Memory B cell (primary cell): ENCODE measurements at regions not wholly inside any gene's neighbourhood (a gene's known extent, or its start where the extent isn't known, plus 50 kb on each side); places are given as distances from the start of the nearest gene placed in this dataset.

Experiments
- ATAC-seq: fragments of 150-1000 bp; cut with Tn5 transposase; 2 replicates; pipeline ENCODE4 v1.10.0; 2021; ENCODE audit warnings: low read depth, mild to moderate bottlenecking, moderate library complexity
- DNase-seq, 2 donors: peaks; one replicate each; pipeline ENCODE4 v3.0.0; 2022; ENCODE audit warnings: low spot score in 2 of 2
- H3K27ac Mint-ChIP-seq: one replicate; pipeline ENCODE4 v1.8.0; 2022; ENCODE audit warnings: mild to moderate bottlenecking, moderate library complexity, mixed read lengths
- H3K27me3 Mint-ChIP-seq: one replicate; pipeline ENCODE4 v1.8.0; 2022; ENCODE audit warnings: mixed read lengths
- H3K36me3 Mint-ChIP-seq: one replicate; pipeline ENCODE4 v1.8.0; 2022; ENCODE audit warnings: mild to moderate bottlenecking, mixed read lengths
- H3K4me1 Mint-ChIP-seq: one replicate; pipeline ENCODE4 v1.8.0; 2022; ENCODE audit warnings: mixed read lengths
- H3K4me3 Mint-ChIP-seq: one replicate; pipeline ENCODE4 v1.8.0; 2022; ENCODE audit warnings: mild to moderate bottlenecking, moderate library complexity, mixed read lengths
- H3K9me3 Mint-ChIP-seq: one replicate; pipeline ENCODE4 v1.8.0; 2022; ENCODE audit warnings: mixed read lengths

GRCh38 chr14:56955745-56956144, 145.5 kb upstream of the OTX2 start:
- no peak overlapping the region for H3K4me3 Mint-ChIP-seq
- no peak overlapping the region for H3K27ac Mint-ChIP-seq
- H3K36me3 Mint-ChIP-seq = no peaks in the 10 kb centered on the region
- peaks cover 1% of the 10 kb centered on the region for H3K27me3 Mint-ChIP-seq
- no peak for ATAC-seq
- no peaks in the 10 kb centered on the region for H3K4me1 Mint-ChIP-seq
- no peak for DNase-seq
- H3K9me3 Mint-ChIP-seq = no peaks in the 10 kb centered on the region

- no peaks in the 10 kb centered on the region for H3K4me1 Mint-ChIP-seq
- ATAC-seq = no peak
- no peaks in the 10 kb centered on the region for H3K36me3 Mint-ChIP-seq
- peaks cover 1% of the 10 kb centered on the region for H3K27me3 Mint-ChIP-seq
- H3K27ac Mint-ChIP-seq = no peak overlapping the region
- no peak overlapping the region for H3K4me3 Mint-ChIP-seq
- H3K9me3 Mint-ChIP-seq = no peaks in the 10 kb centered on the region
- no peak for DNase-seq
These were observed 143.6 kb upstream of the OTX2 start for GRCh38 chr14:56953884-56954283.

GRCh38 chr14:56952766-56953473, 142.6 kb upstream of the OTX2 start:
- Mint-ChIP-seq H3K4me1 (no peaks in the 10 kb centered on the region), H3K9me3 (no peaks in the 10 kb centered on the region), H3K4me3 (no peak overlapping the region), H3K27ac (no peak overlapping the region), H3K27me3 (peaks cover 1% of the 10 kb centered on the region), H3K36me3 (no peaks in the 10 kb centered on the region)
- DNase-seq = no peak
- ATAC-seq = no peak

- DNase-seq = no peak
- Mint-ChIP-seq H3K4me1 (no peaks in the 10 kb centered on the region), H3K36me3 (no peaks in the 10 kb centered on the region), H3K4me3 (no peak overlapping the region), H3K27ac (no peak overlapping the region), H3K27me3 (peaks cover 4% of the 10 kb centered on the region), H3K9me3 (no peaks in the 10 kb centered on the region)
- no peak for ATAC-seq
These were observed 139.5 kb upstream of the OTX2 start for GRCh38 chr14:56949828-56950227.

- no peak for DNase-seq
- ATAC-seq = no peak
- Mint-ChIP-seq H3K4me1 (no peaks in the 10 kb centered on the region), H3K9me3 (peaks cover 1% of the 10 kb centered on the region), H3K27ac (no peak overlapping the region), H3K36me3 (no peaks in the 10 kb centered on the region), H3K27me3 (peaks cover 5% of the 10 kb centered on the region), H3K4me3 (no peak overlapping the region)
These were observed 135.0 kb upstream of the OTX2 start for GRCh38 chr14:56945291-56945690.

DNA sequence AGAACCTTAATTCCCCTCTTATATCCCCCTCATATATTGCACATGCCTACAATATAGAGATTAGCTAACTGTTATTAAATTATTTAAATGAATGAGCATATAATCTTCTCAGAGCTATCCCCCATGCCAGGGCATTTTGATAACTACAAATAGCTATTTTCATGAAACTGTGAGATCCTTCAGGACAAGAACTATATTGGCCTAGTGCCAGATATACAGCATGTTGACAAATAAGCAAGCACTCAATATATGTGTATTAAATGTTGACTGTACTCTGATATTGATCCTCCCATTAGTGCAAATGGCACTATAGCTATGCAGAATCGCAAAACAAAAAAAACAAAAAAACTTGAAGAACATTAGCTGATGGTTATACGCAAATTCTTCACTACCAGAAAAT, 134.1 kb upstream of the OTX2 start:
- H3K4me3 Mint-ChIP-seq = no peak overlapping the region
- H3K27ac Mint-ChIP-seq = no peak overlapping the region
- H3K27me3 Mint-ChIP-seq = peaks cover 5% of the 10 kb centered on the region
- H3K4me1 Mint-ChIP-seq = no peaks in the 10 kb centered on the region
- no peak for ATAC-seq
- DNase-seq = no peak
- peaks cover 2% of the 10 kb centered on the region for H3K9me3 Mint-ChIP-seq
- H3K36me3 Mint-ChIP-seq = no peaks in the 10 kb centered on the region

DNA sequence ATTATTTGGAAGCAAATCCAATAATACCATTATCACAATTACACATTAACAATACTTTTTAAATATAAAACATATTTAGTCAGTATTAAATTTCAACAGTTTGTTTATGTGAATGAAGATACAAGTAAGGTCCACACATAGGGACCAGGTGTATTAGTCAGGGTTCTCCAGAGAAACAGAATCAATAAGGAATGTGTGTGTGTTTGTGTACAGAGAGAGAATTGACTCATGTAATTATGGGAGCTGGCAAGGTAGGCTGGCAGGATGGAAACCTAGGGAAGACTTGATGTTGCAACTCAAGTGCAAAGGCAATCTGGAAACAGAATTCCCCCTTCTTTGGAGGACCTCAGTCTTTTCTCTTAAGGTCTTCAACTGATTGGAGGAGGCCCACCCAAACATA, 123.2 kb upstream of the OTX2 start:
- DNase-seq (no peak), ATAC-seq (no peak)
- Mint-ChIP-seq H3K36me3 (no peaks in the 10 kb centered on the region), H3K27me3 (no peaks in the 10 kb centered on the region), H3K9me3 (peaks cover 12% of the 10 kb centered on the region), H3K4me1 (no peaks in the 10 kb centered on the region), H3K4me3 (no peak overlapping the region), H3K27ac (no peak overlapping the region)

- DNase-seq (no peak), ATAC-seq (no peak)
- Mint-ChIP-seq H3K27me3 (peaks cover 1% of the 10 kb centered on the region), H3K4me1 (no peaks in the 10 kb centered on the region), H3K9me3 (peaks cover 2% of the 10 kb centered on the region), H3K36me3 (no peaks in the 10 kb centered on the region), H3K27ac (no peak overlapping the region), H3K4me3 (no peak overlapping the region)
These were observed 108.7 kb upstream of the OTX2 start for GRCh38 chr14:56918849-56919574.

DNA sequence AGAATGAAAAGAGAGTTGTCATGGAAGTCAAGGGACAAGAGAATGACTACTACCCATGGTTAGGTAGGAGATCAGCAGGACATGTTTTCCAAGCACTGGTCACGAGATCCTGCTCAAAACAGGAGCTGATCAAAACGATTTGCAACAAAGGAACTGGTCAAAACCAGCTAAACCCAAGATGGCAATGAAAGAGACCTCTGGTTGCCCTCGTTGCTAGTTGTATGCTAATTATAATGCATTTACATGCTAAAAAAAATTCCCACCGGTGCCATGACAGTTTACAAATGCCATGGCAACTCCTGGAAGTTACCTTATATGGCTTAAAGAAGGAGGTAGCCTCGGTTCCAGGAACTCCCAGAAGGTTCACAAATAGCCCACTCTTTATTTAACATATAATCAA, 95.0 kb upstream of the OTX2 start:
- Mint-ChIP-seq H3K4me1 (peaks cover 2% of the 10 kb centered on the region), H3K27ac (no peak overlapping the region), H3K9me3 (peaks cover 6% of the 10 kb centered on the region), H3K4me3 (no peak overlapping the region), H3K27me3 (peaks cover 6% of the 10 kb centered on the region), H3K36me3 (no peaks in the 10 kb centered on the region)
- DNase-seq (no peak), ATAC-seq (no peak)

GRCh38 chr14:56903304-56903969, 93.2 kb upstream of the OTX2 start:
- DNase-seq = no peak
- peaks cover 6% of the 10 kb centered on the region for H3K9me3 Mint-ChIP-seq
- ATAC-seq = no peak
- no peak overlapping the region for H3K4me3 Mint-ChIP-seq
- no peak overlapping the region for H3K27ac Mint-ChIP-seq
- H3K36me3 Mint-ChIP-seq = no peaks in the 10 kb centered on the region
- peaks cover 6% of the 10 kb centered on the region for H3K27me3 Mint-ChIP-seq
- H3K4me1 Mint-ChIP-seq = peaks cover 2% of the 10 kb centered on the region

DNA sequence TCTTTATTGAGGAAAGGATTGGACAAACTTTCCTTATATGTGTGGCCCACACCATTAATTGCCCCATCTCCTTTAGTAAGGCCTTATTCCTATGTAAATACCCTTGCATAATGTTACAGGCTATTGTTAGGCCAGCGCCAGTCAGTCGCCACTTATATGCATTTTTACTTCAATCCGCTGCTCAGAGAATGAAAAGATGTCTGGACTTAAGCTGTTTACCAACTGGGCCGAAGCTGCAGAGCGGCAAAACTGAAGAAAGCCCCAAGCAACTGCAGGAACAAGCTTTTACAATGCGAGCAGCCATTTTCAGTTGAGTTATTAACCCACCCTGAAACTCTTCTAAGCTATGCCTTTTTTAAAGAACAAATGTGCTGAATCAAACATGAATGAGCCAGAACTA, 92.1 kb upstream of the OTX2 start:
- Mint-ChIP-seq H3K4me3 (no peak overlapping the region), H3K36me3 (no peaks in the 10 kb centered on the region), H3K27me3 (peaks cover 6% of the 10 kb centered on the region), H3K9me3 (peaks cover 6% of the 10 kb centered on the region), H3K4me1 (peaks cover 2% of the 10 kb centered on the region), H3K27ac (no peak overlapping the region)
- DNase-seq (no peak), ATAC-seq (no peak)

GRCh38 chr14:56900726-56901125, 90.4 kb upstream of the OTX2 start:
- Mint-ChIP-seq H3K27ac (no peak overlapping the region), H3K9me3 (peaks cover 5% of the 10 kb centered on the region), H3K4me3 (no peak overlapping the region), H3K4me1 (peaks cover 4% of the 10 kb centered on the region), H3K36me3 (no peaks in the 10 kb centered on the region), H3K27me3 (peaks cover 4% of the 10 kb centered on the region)
- DNase-seq (no peak), ATAC-seq (no peak)

GRCh38 chr14:56899829-56900228, 89.5 kb upstream of the OTX2 start:
- no peak overlapping the region for H3K4me3 Mint-ChIP-seq
- H3K27me3 Mint-ChIP-seq = peaks cover 2% of the 10 kb centered on the region
- DNase-seq (no peak), ATAC-seq (no peak)
- H3K4me1 Mint-ChIP-seq = peaks cover 2% of the 10 kb centered on the region
- no peak overlapping the region for H3K27ac Mint-ChIP-seq
- no peaks in the 10 kb centered on the region for H3K36me3 Mint-ChIP-seq
- H3K9me3 Mint-ChIP-seq = peaks cover 3% of the 10 kb centered on the region

- Mint-ChIP-seq H3K4me3 (no peak overlapping the region), H3K27ac (peak overlapping the region; percentile 25), H3K9me3 (peaks cover 1% of the 10 kb centered on the region), H3K27me3 (peaks cover 5% of the 10 kb centered on the region), H3K4me1 (peaks cover 4% of the 10 kb centered on the region), H3K36me3 (no peaks in the 10 kb centered on the region)
- DNase-seq (no peak), ATAC-seq (no peak)
These were observed 86.6 kb upstream of the OTX2 start for GRCh38 chr14:56896922-56897321.
